ENCODE measurements at regions not wholly inside any gene's neighbourhood (a gene's known extent, or its start where the extent isn't known, plus 50 kb on each side); places are given as distances from the start of the nearest gene placed in this dataset.

GRCh38 chr12:85711735-85712390 is 124.3 kb downstream of the RASSF9 start:
- Mint-ChIP-seq H3K4me1 (ENCODE audit: unreplicated experiment) (no peaks in the 10 kb centered on the region), H3K27ac (ENCODE audit: unreplicated experiment) (no peak overlapping the region), H3K9me3 (ENCODE audit: unreplicated experiment) (no peaks in the 10 kb centered on the region), H3K27me3 (ENCODE audit: unreplicated experiment) (no peaks in the 10 kb centered on the region), H3K4me3 (ENCODE audit: unreplicated experiment) (no peak overlapping the region), H3K36me3 (ENCODE audit: low read depth, unreplicated experiment) (no peaks in the 10 kb centered on the region)
- DNase-seq (ENCODE audit: low spot score): no peak
- no peak for TF ChIP-seq CTCF (IDR thresholded peaks at IDR 0.05; ENCODE audit: unreplicated experiment)

GRCh38 chr12:85713373-85713772 is 122.8 kb downstream of the RASSF9 start:
- no peaks in the 10 kb centered on the region for H3K27me3 Mint-ChIP-seq (ENCODE audit: unreplicated experiment)
- no peaks in the 10 kb centered on the region for H3K36me3 Mint-ChIP-seq (ENCODE audit: low read depth, unreplicated experiment)
- TF ChIP-seq CTCF (IDR thresholded peaks at IDR 0.05; ENCODE audit: unreplicated experiment): no peak
- no peak for DNase-seq (ENCODE audit: low spot score)
- H3K4me3 Mint-ChIP-seq (ENCODE audit: unreplicated experiment): no peak overlapping the region
- H3K27ac Mint-ChIP-seq (ENCODE audit: unreplicated experiment): no peak overlapping the region
- no peaks in the 10 kb centered on the region for H3K9me3 Mint-ChIP-seq (ENCODE audit: unreplicated experiment)
- no peaks in the 10 kb centered on the region for H3K4me1 Mint-ChIP-seq (ENCODE audit: unreplicated experiment)

GRCh38 chr12:85714425-85714824 is 121.8 kb downstream of the RASSF9 start:
- Mint-ChIP-seq H3K4me3 (ENCODE audit: unreplicated experiment) (no peak overlapping the region), H3K4me1 (ENCODE audit: unreplicated experiment) (no peaks in the 10 kb centered on the region), H3K36me3 (ENCODE audit: low read depth, unreplicated experiment) (no peaks in the 10 kb centered on the region), H3K9me3 (ENCODE audit: unreplicated experiment) (no peaks in the 10 kb centered on the region), H3K27me3 (ENCODE audit: unreplicated experiment) (no peaks in the 10 kb centered on the region), H3K27ac (ENCODE audit: unreplicated experiment) (no peak overlapping the region)
- no peak for TF ChIP-seq CTCF (IDR thresholded peaks at IDR 0.05; ENCODE audit: unreplicated experiment)
- no peak for DNase-seq (ENCODE audit: low spot score)

GRCh38 chr12:85720308-85721033 is 115.7 kb downstream of the RASSF9 start:
- no peaks in the 10 kb centered on the region for H3K36me3 Mint-ChIP-seq (ENCODE audit: low read depth, unreplicated experiment)
- H3K4me1 Mint-ChIP-seq (ENCODE audit: unreplicated experiment): no peaks in the 10 kb centered on the region
- no peak overlapping the region for H3K27ac Mint-ChIP-seq (ENCODE audit: unreplicated experiment)
- no peaks in the 10 kb centered on the region for H3K9me3 Mint-ChIP-seq (ENCODE audit: unreplicated experiment)
- DNase-seq (ENCODE audit: low spot score): no peak
- H3K4me3 Mint-ChIP-seq (ENCODE audit: unreplicated experiment): no peak overlapping the region
- H3K27me3 Mint-ChIP-seq (ENCODE audit: unreplicated experiment): no peaks in the 10 kb centered on the region
- TF ChIP-seq CTCF (IDR thresholded peaks at IDR 0.05; ENCODE audit: unreplicated experiment): no peak

- H3K4me3 Mint-ChIP-seq (ENCODE audit: unreplicated experiment): no peak overlapping the region
- no peak for TF ChIP-seq CTCF (IDR thresholded peaks at IDR 0.05; ENCODE audit: unreplicated experiment)
- no peaks in the 10 kb centered on the region for H3K4me1 Mint-ChIP-seq (ENCODE audit: unreplicated experiment)
- H3K36me3 Mint-ChIP-seq (ENCODE audit: low read depth, unreplicated experiment): no peaks in the 10 kb centered on the region
- no peaks in the 10 kb centered on the region for H3K9me3 Mint-ChIP-seq (ENCODE audit: unreplicated experiment)
- H3K27me3 Mint-ChIP-seq (ENCODE audit: unreplicated experiment): no peaks in the 10 kb centered on the region
- no peak overlapping the region for H3K27ac Mint-ChIP-seq (ENCODE audit: unreplicated experiment)
- DNase-seq (ENCODE audit: low spot score): no peak
Observed at GRCh38 chr12:85725991-85726390, 110.2 kb downstream of the RASSF9 start.
